HG03103 (cell line): ENCODE measurements at regions not wholly inside any gene's neighbourhood (a gene's known extent, or its start where the extent isn't known, plus 50 kb on each side); places are given as distances from the start of the nearest gene placed in this dataset.
A peak's percentile ranks its signal among the peaks of the same experiment; 100 is the strongest.
"Not testable (repeated sequence)": the region's sequence is repeated elsewhere in the genome, so short reads cannot be mapped to it uniquely, and the experiment has no call there.

Experiments used
- ATAC-seq: cut with Tn5 transposase; IDR thresholded peaks from one replicate; pipeline ENCODE4 v1.9.1; 2021; ENCODE audit warnings: low read depth; ENCODE audit not compliant: unreplicated experiment

DNA sequence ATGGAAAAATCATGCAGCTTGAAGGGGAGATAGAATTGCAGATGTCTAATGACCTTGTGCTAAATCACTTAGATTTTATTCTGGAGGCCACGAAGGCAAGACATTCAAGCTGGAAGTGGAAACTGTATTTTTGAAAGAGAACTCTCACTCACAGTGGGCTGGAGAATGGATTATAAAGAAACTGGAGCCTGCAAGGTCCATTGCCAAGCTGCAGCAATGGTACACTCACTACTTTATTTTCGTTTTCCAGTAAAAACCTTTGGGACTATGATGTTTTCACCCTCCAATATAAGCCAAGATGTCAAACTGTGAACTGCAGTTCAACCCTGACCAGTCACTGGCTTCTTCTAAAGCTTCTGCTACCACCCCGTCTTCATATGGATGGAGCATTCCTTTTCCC is 62.0 kb downstream of the SKIDA1 start:
- no peak for ATAC-seq

DNA sequence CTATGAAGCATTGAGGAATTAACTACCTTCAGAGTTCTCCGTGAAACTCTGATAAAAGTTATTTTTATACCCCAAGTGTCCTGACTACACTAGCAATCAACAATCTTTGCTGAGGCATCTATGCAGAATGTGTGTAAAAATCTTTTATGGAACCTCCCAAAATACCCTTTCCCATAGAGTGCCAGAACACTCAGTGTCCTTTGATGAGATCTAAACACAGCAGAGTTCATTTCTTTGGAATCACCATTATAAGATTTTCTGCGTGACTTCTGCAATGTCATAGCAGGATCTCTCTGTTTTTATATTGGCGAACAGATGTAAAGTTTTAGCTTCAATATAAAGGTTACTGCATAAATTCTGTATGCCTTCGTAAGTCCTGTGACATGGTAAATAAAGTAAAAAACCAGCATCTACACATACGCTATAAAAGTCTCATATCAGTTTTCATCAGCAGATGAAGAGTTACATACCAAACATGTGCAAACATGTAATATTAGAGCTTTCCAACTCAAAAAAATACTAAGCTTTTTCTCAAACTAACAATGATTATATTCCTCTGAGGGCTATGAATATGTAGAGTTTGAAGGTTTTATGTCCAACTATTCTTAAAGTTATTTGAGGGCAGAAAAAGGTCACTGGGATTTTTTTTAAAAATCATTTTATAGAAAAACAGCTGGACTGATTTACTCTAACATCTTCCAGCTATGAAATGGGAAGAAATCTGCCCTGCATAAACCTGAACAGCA is 67.2 kb downstream of the SKIDA1 start:
- no peak for ATAC-seq

DNA sequence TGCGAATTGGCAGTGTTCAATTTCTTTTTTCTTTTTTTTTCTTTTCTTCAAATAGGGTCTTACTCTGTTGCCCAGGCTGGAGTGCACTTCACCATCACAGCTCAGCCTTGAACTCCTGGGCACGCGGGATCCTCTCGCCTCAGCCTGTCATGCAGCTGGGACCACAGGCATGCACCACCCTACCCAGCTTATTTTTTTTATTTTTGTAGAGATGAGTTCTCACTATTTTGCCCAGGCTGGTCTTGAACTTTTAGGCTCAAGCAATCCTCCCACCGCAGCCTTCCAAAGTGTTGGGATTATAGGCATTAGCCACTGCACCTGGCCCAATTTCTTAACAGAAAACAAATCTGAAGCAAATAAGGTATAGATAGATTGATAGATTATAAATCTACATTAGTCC is 69.3 kb downstream of the SKIDA1 start:
- no peak for ATAC-seq

DNA sequence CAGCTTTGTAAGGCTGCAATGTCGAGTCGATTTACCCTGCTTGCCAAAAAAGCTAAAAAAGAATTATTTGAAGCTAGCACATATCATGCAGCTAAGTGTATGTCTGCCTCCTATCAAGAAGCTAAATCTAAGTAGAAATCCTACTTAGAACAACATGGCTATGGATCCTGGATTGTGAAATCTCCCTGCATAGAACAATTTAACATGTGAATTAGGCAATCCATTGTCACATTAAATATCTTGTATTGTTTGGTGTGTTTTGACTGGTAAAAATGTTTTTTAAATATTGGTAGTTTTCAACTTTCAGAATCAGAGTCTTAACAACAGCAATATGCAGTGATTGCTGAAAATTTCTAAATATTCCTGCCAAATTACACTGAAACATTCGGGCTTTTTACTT is 73.3 kb downstream of the SKIDA1 start:
- no peak for ATAC-seq

DNA sequence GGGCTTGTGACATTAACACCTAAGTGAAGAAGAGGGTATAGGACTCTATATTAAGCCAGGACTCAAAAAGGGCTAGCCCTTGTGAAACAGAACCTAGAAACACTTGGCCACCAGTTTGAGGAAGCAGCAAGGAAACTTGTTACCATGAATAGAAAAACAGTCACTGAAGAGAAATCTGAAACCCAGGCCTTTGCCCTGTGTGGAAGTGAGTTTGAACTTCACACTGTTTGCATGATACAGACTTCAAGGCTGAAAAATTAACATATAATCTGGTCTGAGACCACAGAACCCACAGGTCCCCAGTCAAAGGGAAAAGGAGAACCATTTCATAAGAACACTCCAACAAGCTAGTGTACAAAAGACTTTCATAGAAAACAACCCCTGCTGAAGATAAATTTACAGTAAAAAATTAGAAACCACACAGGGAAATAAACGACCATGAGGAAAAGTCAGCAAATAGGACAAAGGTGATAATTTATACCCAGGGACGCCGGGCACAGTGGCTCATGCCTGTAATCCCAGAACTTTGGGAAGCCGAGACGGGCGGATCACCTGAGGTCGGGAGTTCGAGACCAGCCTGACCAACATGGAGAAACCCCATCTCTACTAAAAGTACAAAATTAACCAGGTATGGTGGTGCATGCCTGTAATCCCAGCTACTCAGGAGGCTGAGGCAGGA is 76.1 kb downstream of the SKIDA1 start:
- ATAC-seq = peak; percentile 95

DNA sequence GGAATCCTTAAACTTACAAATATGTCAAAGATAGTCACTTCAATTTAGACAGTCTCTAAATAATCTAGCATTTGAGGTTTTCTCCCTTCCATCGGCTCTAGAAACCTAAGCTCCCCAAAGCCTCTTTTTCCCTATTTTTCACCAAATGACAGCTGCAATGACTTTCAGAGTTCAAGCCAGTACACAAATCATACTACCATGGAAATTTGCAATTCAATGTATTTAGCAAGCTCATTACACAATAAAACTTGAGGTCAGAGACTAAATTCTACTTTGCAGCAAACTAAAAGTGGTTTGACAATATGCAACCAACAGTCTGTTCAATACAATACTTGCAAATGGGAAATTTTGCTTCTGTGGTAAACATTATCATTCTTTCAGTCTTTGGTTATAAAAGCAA is 80.3 kb downstream of the SKIDA1 start:
- ATAC-seq = no peak

DNA sequence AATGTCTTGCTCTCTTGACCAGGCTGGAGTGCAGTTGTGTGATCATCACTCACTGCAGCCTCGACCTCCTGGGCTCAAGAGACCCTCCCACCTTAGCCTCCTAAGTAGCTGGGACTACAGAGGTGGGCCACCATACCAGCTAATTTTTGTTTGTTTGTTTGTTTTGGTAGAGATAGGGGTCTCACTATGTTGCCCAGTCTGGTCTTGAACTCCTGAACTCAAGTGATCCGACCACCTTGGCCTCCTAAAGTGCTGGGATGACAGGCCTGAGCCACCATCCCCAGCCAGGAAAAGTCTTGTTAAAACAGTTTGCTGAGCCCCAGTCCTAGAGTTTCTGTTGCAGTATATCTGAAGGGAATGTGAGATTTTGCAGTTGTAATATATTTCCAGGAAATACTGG is 83.9 kb downstream of the SKIDA1 start:
- ATAC-seq = no peak

DNA sequence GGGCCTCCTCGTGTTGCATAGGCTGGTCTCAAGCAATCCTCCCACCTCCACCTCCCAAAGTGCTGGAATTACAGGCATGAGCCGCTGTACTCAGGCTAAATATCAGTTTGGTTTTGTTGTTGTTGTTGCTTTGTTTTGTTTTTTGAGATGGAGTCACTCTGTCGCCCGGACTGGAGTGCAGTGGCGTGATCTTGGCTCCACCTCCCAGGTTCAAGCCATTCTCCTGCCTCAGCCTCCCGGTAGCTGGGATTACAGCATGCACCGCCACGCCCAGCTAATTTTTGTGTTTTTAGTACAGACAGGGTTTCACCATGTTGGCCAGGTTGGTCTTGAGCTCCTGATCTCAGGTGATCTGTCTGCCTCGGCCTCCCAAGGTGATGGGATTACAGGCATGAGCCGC is 86.6 kb downstream of the SKIDA1 start:
- not testable (repeated sequence) for ATAC-seq

DNA sequence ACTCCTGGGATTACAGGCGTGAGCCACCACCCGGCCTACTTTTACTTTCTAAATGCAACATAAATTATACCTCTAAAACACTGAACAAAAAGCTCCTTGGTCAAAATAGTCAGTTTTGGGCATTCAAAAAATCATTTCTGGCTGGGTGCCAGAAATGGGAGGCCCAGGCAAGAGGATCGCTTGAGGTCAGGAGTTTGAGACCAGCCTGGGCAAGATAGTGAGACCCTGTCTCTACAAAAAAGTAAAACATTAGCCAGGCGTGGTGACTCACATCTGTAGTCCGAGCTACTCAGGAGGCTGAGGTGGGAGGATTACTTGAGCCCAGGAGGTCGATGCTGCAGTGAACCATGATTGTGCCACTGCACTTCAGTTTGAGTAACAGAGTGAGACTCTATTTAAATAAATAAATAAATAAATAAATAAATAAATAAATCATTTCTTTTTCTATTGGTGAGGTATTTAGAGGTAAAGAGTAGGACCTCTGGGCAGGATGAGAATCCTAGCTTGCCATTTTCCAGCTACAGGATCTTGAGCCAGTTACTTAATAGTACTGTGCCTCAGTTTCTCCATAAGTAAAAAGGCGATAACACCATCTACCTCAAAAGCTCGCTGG is 87.6 kb downstream of the SKIDA1 start:
- ATAC-seq = no peak

DNA sequence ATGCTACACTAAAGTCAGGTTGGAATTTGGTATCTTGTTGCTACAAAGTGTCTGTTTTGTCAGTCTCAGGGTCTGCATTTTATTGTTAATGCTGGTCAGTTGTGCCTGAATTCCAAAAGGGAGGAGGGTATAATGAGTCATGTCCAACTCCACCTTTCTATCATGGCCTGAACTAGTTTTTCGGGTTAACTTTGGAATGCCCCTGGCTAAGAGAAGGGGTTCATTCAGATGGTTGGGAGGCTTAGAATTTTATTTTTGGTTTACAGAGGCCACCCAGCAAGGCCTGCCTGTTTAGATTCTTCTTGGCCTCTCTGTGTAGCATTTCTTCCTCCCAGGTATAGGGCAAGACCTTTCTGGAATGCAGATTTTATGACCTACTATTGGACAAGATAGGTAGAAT is 93.2 kb downstream of the SKIDA1 start:
- no peak for ATAC-seq

DNA sequence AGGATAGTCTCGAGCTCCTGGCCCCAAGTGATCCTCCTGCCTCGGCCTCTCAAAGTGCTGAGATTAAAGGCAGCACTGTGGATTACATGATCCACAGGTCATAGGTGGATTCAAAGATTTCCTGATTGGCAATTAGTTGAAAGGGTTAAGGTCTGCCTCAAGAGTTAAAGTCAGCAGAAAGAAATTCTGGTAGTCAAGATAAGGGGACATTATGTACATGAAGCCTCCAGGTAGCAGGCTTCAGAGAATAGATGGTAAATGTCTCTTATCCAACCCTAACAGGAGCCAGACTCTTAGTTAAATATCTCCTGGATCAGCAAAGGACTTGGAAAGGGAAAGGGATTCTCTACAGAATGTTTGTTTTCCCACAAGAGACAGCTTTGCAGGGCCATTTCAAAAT is 93.7 kb downstream of the SKIDA1 start:
- no peak for ATAC-seq

DNA sequence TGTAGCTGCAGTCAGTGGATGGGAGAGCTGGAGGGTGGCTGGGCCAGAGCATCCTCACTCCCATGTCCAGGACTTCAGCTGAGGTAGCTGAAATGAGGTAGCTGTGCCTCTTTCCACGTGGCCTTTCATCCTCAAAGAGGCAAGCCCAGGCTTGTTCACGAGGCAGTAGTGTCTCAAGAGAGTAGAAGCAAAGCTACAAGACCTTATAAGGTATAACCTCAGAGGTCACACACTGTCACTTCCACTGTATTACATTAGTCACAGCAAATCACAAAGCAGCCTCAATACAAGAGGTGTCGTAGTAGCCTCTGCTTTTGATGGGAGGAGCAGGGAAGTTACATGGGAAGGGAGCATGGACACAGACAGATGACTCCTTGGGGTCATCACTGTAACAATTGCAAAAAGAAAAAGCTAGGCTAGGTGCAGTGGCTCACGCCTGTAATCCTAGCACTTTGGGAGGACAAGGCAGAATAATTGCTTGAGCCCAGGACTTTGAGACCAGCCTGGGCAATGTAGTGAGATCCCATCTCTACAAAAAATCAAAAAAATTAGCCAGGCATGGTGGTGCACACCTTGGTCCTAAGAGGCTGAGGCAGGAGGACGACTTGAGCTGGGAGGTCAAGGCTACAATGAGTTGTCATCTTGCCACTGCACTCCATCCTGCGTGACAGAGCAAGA is 97.5 kb downstream of the SKIDA1 start:
- ATAC-seq = no peak

DNA sequence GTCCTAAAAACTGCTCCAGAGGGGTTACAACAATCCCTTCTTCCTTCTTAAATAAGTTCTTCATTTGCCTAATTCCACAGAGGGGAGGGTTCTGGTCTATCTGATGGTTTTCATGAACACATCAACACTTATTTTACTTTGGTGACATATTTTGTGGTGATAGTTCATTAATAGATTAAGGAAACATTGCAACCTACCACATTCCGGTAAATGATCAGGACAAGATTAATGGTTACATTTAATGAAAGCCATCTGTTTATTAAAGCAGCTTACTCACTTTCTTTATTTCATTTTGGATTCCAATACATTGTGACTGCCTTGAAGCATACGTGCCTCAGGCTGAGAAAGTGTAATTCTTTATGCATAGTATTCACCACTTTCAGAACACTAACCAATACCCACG is 101.0 kb downstream of the SKIDA1 start:
- ATAC-seq = no peak

DNA sequence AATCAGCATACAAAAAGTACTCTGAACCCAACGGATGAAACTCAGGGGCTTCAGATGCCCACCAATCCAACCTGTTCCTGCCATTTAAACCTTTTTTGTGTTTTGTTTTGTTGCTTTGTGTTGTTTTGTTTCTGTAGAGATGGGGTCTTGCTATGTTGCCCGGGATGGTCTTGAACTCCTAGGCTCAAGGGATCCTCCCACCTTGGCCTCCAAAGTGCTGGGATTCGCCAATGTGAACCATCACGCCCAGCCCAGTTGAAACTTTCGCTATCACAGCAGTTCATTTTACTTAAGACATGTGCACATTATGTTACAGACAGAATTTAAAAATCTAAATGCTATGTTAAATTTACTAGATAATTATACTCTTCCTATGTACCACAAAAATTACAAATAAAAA is 101.6 kb downstream of the SKIDA1 start:
- no peak for ATAC-seq

DNA sequence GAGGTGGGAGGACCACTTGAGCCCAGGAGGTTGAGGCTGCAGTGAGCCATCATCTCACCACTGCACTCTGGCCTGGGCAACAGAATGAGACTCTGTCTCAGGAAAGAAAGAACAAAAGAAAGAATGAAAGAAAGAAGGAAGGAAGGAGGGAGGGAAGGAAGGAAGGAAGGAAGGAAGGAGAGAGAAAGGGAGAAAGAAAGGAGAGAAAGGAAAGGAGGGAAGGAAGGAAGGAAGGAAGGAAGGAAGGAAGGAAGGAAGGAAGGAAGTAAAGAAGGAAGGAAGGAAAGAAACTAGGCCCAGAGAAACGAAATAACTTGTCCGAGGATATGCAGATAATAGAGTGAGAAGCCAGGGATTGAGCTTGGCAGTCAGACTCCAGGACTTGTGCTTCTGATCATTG is 102.1 kb downstream of the SKIDA1 start:
- no peak for ATAC-seq

DNA sequence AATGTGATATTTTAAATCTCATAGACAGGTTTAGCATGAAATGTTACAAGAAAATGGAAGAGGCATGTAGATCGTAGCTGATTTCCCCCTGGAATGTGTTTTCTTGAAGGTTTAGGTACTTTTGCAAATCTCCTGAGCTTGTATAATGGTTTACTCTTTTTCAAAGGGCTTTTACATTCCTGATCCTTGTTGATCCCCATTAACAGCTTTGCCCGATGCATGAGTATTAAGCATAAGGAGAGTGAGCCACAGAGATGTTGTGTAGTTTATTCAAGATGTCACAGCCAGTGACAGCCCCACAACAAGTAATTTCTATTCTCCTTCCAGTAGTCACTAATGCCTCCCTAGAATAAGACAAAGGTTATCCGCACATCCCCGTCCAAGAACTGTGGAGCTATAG is 103.7 kb downstream of the SKIDA1 start:
- ATAC-seq = no peak

DNA sequence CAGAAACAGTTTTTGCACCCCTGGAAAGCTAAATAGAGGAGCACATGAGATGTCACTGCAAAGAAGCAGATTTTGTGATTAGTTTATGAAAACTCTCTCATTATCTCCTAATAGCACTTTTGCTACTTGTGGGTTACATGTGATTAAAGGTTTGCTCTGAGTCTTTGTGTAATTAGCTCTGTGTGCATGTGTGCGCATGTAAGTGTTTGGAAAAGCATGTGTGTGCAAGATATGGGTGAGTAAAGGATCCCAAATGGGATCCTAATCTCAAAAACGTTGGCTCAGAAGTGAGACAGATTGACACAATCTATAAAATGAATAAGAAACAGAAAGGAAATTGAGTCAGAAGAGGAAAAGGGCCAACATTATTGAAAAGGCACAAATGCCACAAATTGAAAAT is 104.5 kb downstream of the SKIDA1 start:
- no peak for ATAC-seq

DNA sequence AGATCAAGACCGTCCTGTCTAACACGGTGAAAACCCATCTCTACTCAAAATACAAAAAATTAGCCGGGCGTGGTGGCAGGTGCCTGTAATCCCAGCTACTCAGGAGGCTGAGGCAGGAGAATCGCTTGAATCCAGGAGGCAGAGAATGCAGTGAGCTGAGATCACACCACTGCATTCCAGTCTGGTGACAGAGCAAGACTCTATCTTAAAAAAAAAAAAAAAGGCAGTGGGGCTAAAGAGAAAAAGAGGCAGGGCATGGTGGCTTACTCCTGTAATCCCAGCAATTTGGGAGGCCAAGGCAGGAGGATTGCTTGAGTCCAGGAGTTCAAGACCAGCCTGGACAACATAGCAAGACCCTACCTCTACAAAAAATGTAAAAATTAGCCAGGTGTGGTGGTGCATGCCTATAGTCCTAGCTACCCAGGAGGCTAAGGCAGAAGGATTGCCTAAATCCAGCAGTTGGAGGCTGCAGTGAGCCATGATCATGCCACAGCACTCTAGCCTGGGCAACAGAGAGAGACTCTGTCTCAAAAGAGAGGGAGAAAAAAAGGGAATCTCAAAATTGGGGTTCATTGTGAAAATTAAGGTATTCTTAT is 106.4 kb downstream of the SKIDA1 start:
- ATAC-seq = not testable (repeated sequence)

DNA sequence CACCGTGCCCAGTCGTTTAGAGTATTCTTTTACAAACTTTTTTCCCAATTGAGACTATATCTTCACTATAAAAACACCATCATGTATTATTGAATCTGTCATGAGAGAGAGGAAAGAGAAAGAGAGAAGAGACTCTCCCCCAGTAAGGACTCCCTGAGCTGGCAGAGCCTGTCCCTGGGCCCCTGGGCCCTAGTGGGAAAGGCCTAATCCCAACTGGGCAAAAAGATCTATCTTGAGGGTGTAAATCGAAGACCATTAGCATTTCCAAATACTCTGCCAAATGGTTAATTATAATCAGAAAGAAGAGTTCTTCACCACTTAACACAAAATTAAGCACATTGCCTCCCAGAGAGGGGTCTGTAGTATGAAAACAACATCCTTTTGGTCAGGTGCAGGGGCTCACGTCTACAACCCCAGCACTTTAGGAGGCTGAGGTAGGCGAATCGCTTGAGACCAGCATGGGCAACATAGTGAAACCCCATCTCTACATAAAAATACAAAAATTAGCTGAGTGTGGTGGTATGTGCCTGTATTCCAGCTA is 108.2 kb downstream of the SKIDA1 start:
- no peak for ATAC-seq

DNA sequence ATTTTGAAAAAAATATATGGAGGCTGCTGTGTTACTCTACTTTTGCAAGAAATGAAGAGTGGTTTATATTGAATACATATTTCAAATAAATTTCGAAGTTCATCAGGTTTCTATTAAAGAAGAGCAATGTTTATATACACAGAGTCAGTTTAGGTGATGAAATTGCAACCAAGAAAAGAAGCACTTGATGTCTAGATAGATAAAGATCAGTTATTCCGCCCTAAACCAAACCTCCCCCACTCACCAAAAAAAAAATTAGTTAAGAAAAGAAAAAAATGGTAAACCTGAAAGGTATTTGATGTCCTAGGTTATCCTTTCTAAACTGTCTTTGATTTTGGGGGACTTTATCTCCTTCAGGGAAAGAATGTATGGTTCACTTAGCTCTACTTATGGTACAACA is 111.8 kb downstream of the SKIDA1 start:
- no peak for ATAC-seq

DNA sequence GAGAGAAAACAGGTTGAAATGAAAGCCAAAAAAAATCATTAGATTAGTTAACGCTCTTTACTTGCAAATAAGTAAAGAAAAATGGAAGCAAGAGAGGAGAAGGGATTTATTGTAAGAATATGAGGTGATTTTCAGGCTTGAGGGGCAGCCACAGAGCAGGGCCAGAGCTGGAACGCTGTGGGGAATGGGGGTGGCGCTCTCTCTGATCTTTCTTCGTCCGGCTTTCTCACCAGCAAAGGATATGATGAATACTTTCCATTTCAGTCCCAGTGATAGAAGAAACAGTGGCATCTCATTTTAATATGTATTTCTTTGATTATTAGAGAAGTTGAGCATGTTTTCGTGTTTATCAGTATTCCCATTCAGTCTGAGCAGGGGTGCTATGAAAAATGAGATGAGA is 112.2 kb downstream of the SKIDA1 start:
- ATAC-seq = no peak
